ENCODE measurements at regions not wholly inside any gene's neighbourhood (a gene's known extent, or its start where the extent isn't known, plus 50 kb on each side); places are given as distances from the start of the nearest gene placed in this dataset.

- TF ChIP-seq ZNF331 (CRISPR knock-in tag; IDR thresholded peaks at IDR 0.05; ENCODE audit: low read depth) (no peak), NANOG (IDR thresholded peaks at IDR 0.05; ENCODE audit: borderline replicate concordance) (no peak), EZH2phosphoT487 (IDR thresholded peaks at IDR 0.05; ENCODE audit: unreplicated experiment) (no peak), JUNB (IDR thresholded peaks at IDR 0.05; ENCODE audit: unreplicated experiment) (no peak), ZNF114 (CRISPR knock-in tag; IDR thresholded peaks at IDR 0.05) (no peak)
- TF ChIP-seq, protein P1, sequence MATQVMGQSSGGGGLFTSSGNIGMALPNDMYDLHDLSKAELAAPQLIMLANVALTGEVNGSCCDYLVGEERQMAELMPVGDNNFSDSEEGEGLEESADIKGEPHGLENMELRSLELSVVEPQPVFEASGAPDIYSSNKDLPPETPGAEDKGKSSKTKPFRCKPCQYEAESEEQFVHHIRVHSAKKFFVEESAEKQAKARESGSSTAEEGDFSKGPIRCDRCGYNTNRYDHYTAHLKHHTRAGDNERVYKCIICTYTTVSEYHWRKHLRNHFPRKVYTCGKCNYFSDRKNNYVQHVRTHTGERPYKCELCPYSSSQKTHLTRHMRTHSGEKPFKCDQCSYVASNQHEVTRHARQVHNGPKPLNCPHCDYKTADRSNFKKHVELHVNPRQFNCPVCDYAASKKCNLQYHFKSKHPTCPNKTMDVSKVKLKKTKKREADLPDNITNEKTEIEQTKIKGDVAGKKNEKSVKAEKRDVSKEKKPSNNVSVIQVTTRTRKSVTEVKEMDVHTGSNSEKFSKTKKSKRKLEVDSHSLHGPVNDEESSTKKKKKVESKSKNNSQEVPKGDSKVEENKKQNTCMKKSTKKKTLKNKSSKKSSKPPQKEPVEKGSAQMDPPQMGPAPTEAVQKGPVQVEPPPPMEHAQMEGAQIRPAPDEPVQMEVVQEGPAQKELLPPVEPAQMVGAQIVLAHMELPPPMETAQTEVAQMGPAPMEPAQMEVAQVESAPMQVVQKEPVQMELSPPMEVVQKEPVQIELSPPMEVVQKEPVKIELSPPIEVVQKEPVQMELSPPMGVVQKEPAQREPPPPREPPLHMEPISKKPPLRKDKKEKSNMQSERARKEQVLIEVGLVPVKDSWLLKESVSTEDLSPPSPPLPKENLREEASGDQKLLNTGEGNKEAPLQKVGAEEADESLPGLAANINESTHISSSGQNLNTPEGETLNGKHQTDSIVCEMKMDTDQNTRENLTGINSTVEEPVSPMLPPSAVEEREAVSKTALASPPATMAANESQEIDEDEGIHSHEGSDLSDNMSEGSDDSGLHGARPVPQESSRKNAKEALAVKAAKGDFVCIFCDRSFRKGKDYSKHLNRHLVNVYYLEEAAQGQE (IDR thresholded peaks at IDR 0.05; ENCODE audit: unreplicated experiment): no peak
These were observed 372.2 kb downstream of the TMEM232 start (continued) for GRCh38 chr5:110354311-110354710.

GRCh38 chr5:110354915-110355644 lies 371.4 kb downstream of the TMEM232 start:
- DNase-seq (ENCODE audit: low spot score) (no peak), ATAC-seq (no peak)
- H3K36me3 Mint-ChIP-seq (ENCODE audit: low read depth): no peaks in the 10 kb centered on the region
- H4K20me1 ChIP-seq (replicated peaks; ENCODE audit: insufficient read depth): no peaks in the 10 kb centered on the region
- H3K4me1 ChIP-seq (ENCODE audit: insufficient read depth): no peaks in the 10 kb centered on the region
- H3K4me1 Mint-ChIP-seq: peaks cover 5% of the 10 kb centered on the region; the same call in 1 of the 3 replicates
- H3F3A ChIP-seq (replicated peaks; ENCODE audit: low read depth): no peaks in the 10 kb centered on the region
- H3K27me3 ChIP-seq (ENCODE audit: insufficient read depth): no peaks in the 10 kb centered on the region
- no peak overlapping the region for H3K4me2 ChIP-seq
- H3K36me3 ChIP-seq (ENCODE audit: insufficient read depth): no peaks in the 10 kb centered on the region
- no peak overlapping the region for H3K27ac ChIP-seq (ENCODE audit: low read depth)
- no peaks in the 10 kb centered on the region for H3K27me3 Mint-ChIP-seq (ENCODE audit: insufficient read depth, low read depth, poor library complexity)
- H3K79me2 ChIP-seq (replicated peaks; ENCODE audit: insufficient read depth): no peaks in the 10 kb centered on the region
- no peak overlapping the region for H2AFZ ChIP-seq
- peaks cover 4% of the 10 kb centered on the region; the same call in 1 of the 3 replicates for H3K9me3 Mint-ChIP-seq
- H3K4me3 ChIP-seq: no peak overlapping the region
- H3K9me2 ChIP-seq (ENCODE audit: insufficient read depth): peaks cover 5% of the 10 kb centered on the region; the same call in 1 of the 2 replicates
- no peak overlapping the region for H3K27ac Mint-ChIP-seq
- H3K4me3 Mint-ChIP-seq: no peak overlapping the region
- TF ChIP-seq ZNF462 (CRISPR knock-in tag; IDR thresholded peaks at IDR 0.05) (no peak), CREB1 (CRISPR knock-in tag; IDR thresholded peaks at IDR 0.05; ENCODE audit: low read depth) (no peak), CTCF (conservative IDR thresholded peaks at IDR 0.05; ENCODE audit: low read depth in 2 of 2) (no peak)
- TF ChIP-seq, protein P1 (IDR thresholded peaks at IDR 0.05; ENCODE audit: unreplicated experiment): no peak

Data from GM23338 (cell line).